ENCODE measurements at regions not wholly inside any gene's neighbourhood (a gene's known extent, or its start where the extent isn't known, plus 50 kb on each side); places are given as distances from the start of the nearest gene placed in this dataset.

- TF ChIP-seq ZBTB33 (IDR thresholded peaks at IDR 0.05; ENCODE audit: borderline replicate concordance, low read depth): no peak
Observed at GRCh38 chr2:156175946-156176345, 156.6 kb downstream of the NR4A2 start (continued).

DNA sequence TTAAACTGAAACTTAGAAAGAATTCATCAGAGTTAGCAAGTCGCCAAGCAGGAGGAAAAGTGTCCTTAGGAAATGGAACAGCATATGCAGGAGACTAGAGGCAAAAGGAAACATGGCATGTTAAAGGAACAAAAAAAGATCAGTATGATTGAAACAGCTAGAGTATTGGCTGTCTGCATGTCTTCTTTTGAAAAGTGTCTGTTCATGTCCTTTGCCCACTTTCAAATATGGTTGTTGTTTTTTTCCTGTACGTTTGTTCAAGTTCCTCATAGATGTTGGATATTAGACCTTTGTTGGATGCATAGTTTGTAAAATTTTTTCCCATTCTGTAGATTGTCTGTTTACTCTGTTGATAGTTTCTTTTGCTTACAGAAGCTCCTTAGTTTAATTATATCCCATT is 161.6 kb downstream of the NR4A2 start:
- Histone ChIP-seq H4K20me1 (ENCODE audit: insufficient read depth) (no peaks in the 10 kb centered on the region), H3K4me3 (ENCODE audit: low read depth in 2 of 2, low read length in 1 of 2) (no peak overlapping the region), H3K4me2 (no peak overlapping the region), H3F3A (replicated peaks; ENCODE audit: insufficient read depth) (no peaks in the 10 kb centered on the region), H3K9me3 (no peaks in the 10 kb centered on the region), H3K9ac (no peak overlapping the region), H3K79me2 (ENCODE audit: insufficient read depth) (no peaks in the 10 kb centered on the region), H3K9me2 (no peaks in the 10 kb centered on the region), H3K27me3 (ENCODE audit: insufficient read depth) (no peaks in the 10 kb centered on the region), H3K36me3 (replicated peaks in 1 of 2; ENCODE audit: control insufficient read depth in 1 of 2, insufficient read depth in 2 of 2, low read length in 1 of 2) (no peaks in the 10 kb centered on the region), H3K4me1 (ENCODE audit: control insufficient read depth in 1 of 2, insufficient read depth in 2 of 2, low read depth in 1 of 2, low read length in 1 of 2) (no peaks in the 10 kb centered on the region), H3K27ac (ENCODE audit: low read depth in 2 of 2, low read length in 1 of 2) (no peak overlapping the region), H2AFZ (ENCODE audit: low read depth) (no peak overlapping the region)
- 0% methylated on average over 2 of the region's 2 CpGs for WGBS (ENCODE audit: low lambda C conversion rate)
- ChIA-PET CTCF (no interaction called here), POLR2A (no interaction called here)
- no peak for DNase-seq
- TF ChIP-seq TEAD4 (IDR thresholded peaks at IDR 0.05; ENCODE audit: borderline replicate concordance, insufficient read depth): no peak

DNA sequence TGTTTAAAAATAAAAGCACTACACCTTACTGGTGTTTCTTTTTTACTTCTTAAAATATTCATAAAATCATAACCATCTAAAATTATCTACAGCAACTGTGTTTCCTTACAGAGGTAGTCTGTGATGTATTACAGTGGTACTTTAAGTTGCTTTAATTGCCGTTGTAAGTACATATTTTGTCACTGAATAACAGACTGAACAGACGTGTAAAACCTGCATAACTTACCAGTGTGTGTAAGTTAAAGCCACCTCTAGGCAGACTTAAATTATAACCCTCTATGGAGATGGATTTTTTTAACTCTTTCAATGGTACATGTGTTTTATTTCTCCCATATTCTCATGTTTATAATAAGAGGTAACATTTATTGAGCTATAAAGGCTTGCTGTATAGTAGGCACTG is 166.8 kb downstream of the NR4A2 start:
- CTCF ChIA-PET: no interaction called here
- no peaks in the 10 kb centered on the region for H3K4me1 ChIP-seq (ENCODE audit: control insufficient read depth in 1 of 2, insufficient read depth in 2 of 2, low read depth in 1 of 2, low read length in 1 of 2)
- no peaks in the 10 kb centered on the region for H3K36me3 ChIP-seq (replicated peaks in 1 of 2; ENCODE audit: control insufficient read depth in 1 of 2, insufficient read depth in 2 of 2, low read length in 1 of 2)
- H3F3A ChIP-seq (replicated peaks; ENCODE audit: insufficient read depth): no peaks in the 10 kb centered on the region
- H4K20me1 ChIP-seq (ENCODE audit: insufficient read depth): no peaks in the 10 kb centered on the region
- POLR2A ChIA-PET: no interaction called here
- no peak overlapping the region for H3K4me3 ChIP-seq (ENCODE audit: low read depth in 2 of 2, low read length in 1 of 2)
- H3K4me2 ChIP-seq: no peak overlapping the region
- no peak for DNase-seq
- no peaks in the 10 kb centered on the region for H3K27me3 ChIP-seq (ENCODE audit: insufficient read depth)
- no peak overlapping the region for H3K27ac ChIP-seq (ENCODE audit: low read depth in 2 of 2, low read length in 1 of 2)
- H3K9me2 ChIP-seq: no peaks in the 10 kb centered on the region
- TF ChIP-seq RFX5 (IDR thresholded peaks at IDR 0.05; ENCODE audit: low read length) (no peak), GABPA (IDR thresholded peaks at IDR 0.05; ENCODE audit: low read depth) (no peak), TCF12 (IDR thresholded peaks at IDR 0.05) (no peak), MXI1 (IDR thresholded peaks at IDR 0.05; ENCODE audit: low read depth, low read length) (no peak), FOXJ3 (CRISPR knock-in tag; IDR thresholded peaks at IDR 0.05) (no peak), ELF1 (IDR thresholded peaks at IDR 0.05) (no peak), MEF2A (IDR thresholded peaks at IDR 0.05; ENCODE audit: borderline replicate concordance, low read depth) (no peak), RAD21 (IDR thresholded peaks at IDR 0.05; ENCODE audit: low read length) (no peak)
- TF ChIP-seq, protein P1, sequence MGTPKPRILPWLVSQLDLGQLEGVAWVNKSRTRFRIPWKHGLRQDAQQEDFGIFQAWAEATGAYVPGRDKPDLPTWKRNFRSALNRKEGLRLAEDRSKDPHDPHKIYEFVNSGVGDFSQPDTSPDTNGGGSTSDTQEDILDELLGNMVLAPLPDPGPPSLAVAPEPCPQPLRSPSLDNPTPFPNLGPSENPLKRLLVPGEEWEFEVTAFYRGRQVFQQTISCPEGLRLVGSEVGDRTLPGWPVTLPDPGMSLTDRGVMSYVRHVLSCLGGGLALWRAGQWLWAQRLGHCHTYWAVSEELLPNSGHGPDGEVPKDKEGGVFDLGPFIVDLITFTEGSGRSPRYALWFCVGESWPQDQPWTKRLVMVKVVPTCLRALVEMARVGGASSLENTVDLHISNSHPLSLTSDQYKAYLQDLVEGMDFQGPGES (IDR thresholded peaks at IDR 0.05; ENCODE audit: low read depth, low read length): no peak
- TF ChIP-seq, protein P2, sequence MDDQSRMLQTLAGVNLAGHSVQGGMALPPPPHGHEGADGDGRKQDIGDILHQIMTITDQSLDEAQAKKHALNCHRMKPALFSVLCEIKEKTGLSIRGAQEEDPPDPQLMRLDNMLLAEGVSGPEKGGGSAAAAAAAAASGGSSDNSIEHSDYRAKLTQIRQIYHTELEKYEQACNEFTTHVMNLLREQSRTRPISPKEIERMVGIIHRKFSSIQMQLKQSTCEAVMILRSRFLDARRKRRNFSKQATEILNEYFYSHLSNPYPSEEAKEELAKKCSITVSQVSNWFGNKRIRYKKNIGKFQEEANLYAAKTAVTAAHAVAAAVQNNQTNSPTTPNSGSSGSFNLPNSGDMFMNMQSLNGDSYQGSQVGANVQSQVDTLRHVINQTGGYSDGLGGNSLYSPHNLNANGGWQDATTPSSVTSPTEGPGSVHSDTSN (IDR thresholded peaks at IDR 0.05): no peak
- TF ChIP-seq, protein P3, sequence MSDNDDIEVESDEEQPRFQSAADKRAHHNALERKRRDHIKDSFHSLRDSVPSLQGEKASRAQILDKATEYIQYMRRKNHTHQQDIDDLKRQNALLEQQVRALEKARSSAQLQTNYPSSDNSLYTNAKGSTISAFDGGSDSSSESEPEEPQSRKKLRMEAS (IDR thresholded peaks at IDR 0.05; ENCODE audit: low read depth): no peak
- H3K9ac ChIP-seq: no peak overlapping the region
- no peak overlapping the region for H2AFZ ChIP-seq (ENCODE audit: low read depth)
- no peaks in the 10 kb centered on the region for H3K9me3 ChIP-seq
- WGBS (ENCODE audit: low lambda C conversion rate): 10% methylated on average over 2 of the region's 2 CpGs
- H3K79me2 ChIP-seq (ENCODE audit: insufficient read depth): no peaks in the 10 kb centered on the region
